Inferior parietal cortex (tissue), 1 donor: ENCODE measurements at regions not wholly inside any gene's neighbourhood (a gene's known extent, or its start where the extent isn't known, plus 50 kb on each side); places are given as distances from the start of the nearest gene placed in this dataset.
"Not testable (repeated sequence)": the region's sequence is repeated elsewhere in the genome, so short reads cannot be mapped to it uniquely, and the experiment has no call there.

Source experiments
- DNase-seq: peaks from one replicate; pipeline ENCODE4 v3.0.0-alpha.2; 2016; ENCODE audit errors: extremely low spot score

GRCh38 chr9:42325561-42325960 lies 142.1 kb downstream of the SPATA31A6 start:
- DNase-seq: not testable (repeated sequence)

GRCh38 chr9:42326482-42326881 lies 143.0 kb downstream of the SPATA31A6 start:
- DNase-seq: not testable (repeated sequence)

- not testable (repeated sequence) for DNase-seq
Observed at GRCh38 chr9:42335342-42335741, 151.9 kb downstream of the SPATA31A6 start.

- not testable (repeated sequence) for DNase-seq
Observed at GRCh38 chr9:42335984-42336657, 152.7 kb downstream of the SPATA31A6 start.

- not testable (repeated sequence) for DNase-seq
Observed at GRCh38 chr9:42338275-42338674, 154.8 kb downstream of the SPATA31A6 start.

- DNase-seq: not testable (repeated sequence)
Observed at GRCh38 chr9:42339671-42340434, 156.4 kb downstream of the SPATA31A6 start.

GRCh38 chr9:42340435-42340723 lies 156.9 kb downstream of the SPATA31A6 start:
- not testable (repeated sequence) for DNase-seq

- not testable (repeated sequence) for DNase-seq
Observed at GRCh38 chr9:42341860-42342259, 158.4 kb downstream of the SPATA31A6 start.

GRCh38 chr9:42342297-42342696 lies 158.8 kb downstream of the SPATA31A6 start:
- DNase-seq: not testable (repeated sequence)

GRCh38 chr9:42344508-42344907 lies 161.0 kb downstream of the SPATA31A6 start:
- not testable (repeated sequence) for DNase-seq

GRCh38 chr9:42346916-42347315 lies 163.5 kb downstream of the SPATA31A6 start:
- DNase-seq: not testable (repeated sequence)

GRCh38 chr9:42349181-42349580 lies 165.7 kb downstream of the SPATA31A6 start:
- not testable (repeated sequence) for DNase-seq

- not testable (repeated sequence) for DNase-seq
Observed at GRCh38 chr9:42350412-42350811, 167.0 kb downstream of the SPATA31A6 start.

- DNase-seq: not testable (repeated sequence)
Observed at GRCh38 chr9:42357604-42358373, 174.3 kb downstream of the SPATA31A6 start.

GRCh38 chr9:42358626-42359247 lies 175.3 kb downstream of the SPATA31A6 start:
- not testable (repeated sequence) for DNase-seq

GRCh38 chr9:42364410-42365243 lies 181.2 kb downstream of the SPATA31A6 start:
- not testable (repeated sequence) for DNase-seq

GRCh38 chr9:42365244-42365945 lies 181.9 kb downstream of the SPATA31A6 start:
- peak; percentile 44 for DNase-seq

- DNase-seq: not testable (repeated sequence)
Observed at GRCh38 chr9:42368279-42368881, 184.9 kb downstream of the SPATA31A6 start.

- not testable (repeated sequence) for DNase-seq
Observed at GRCh38 chr9:42370172-42370571, 186.7 kb downstream of the SPATA31A6 start.

GRCh38 chr9:42371417-42371816 lies 188.0 kb downstream of the SPATA31A6 start:
- not testable (repeated sequence) for DNase-seq
